ENCODE measurements at regions not wholly inside any gene's neighbourhood (a gene's known extent, or its start where the extent isn't known, plus 50 kb on each side); places are given as distances from the start of the nearest gene placed in this dataset.

DNA sequence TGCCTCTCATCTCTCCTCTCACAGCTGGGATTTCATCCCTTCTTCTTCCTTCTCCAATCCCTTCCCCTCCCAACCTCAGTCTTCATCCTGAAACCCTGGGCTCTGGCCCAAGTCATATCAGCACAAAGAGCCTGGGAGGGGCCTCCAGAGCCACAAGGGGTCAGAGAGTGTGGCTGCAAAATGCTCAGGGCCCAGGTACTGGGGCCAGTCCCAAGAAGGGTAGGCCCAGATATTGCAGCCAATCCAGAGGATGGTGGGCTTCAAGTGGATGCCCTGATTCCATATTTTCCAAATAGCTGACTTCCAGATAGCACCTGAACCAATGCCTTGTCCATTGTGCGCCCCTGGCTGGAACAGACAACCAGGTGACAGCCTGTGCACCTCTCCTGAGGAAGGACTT, 193.9 kb downstream of the MED10 start:
- Histone ChIP-seq H4K91ac (replicated peaks; ENCODE audit: insufficient read length, low read length) (no peak overlapping the region), H3K9ac (replicated peaks in 1 of 4; ENCODE audit: extremely low read depth in 1 of 4, low read depth in 3 of 4, low read length in 3 of 4) (no peak overlapping the region), H2AK5ac (ENCODE audit: low read depth, low read length) (no peak overlapping the region), H2BK12ac (ENCODE audit: low read depth, low read length) (no peak overlapping the region), H4K20me1 (replicated peaks in 1 of 2; ENCODE audit: control insufficient read depth in 1 of 2, insufficient read depth in 2 of 2, low read length in 2 of 2) (peaks cover 0 to 1% of the 10 kb centered on the region in 2 experiments), H3K4ac (replicated peaks; ENCODE audit: insufficient read length, low read depth, low read length) (no peak overlapping the region), H4K8ac (ENCODE audit: extremely low read depth, insufficient read depth, low read length) (no peak overlapping the region), H2BK5ac (ENCODE audit: low read depth, low read length) (no peak overlapping the region), H3K23ac (ENCODE audit: insufficient read length) (no peak overlapping the region), H3K27ac (ENCODE audit: low read depth, low read length) (no peak overlapping the region), H3K4me1 (replicated peaks in 1 of 4; ENCODE audit: control insufficient read depth in 3 of 4, insufficient read depth in 4 of 4, low read length in 3 of 4) (peaks cover 0 to 4% (median 0%) of the 10 kb centered on the region in 4 experiments; a peak in 2 of 7 replicates), H4K5ac (ENCODE audit: insufficient read length, low read depth, low read length) (no peak overlapping the region), H3K4me3 (ENCODE audit: extremely low read depth in 1 of 4, insufficient read depth in 2 of 4, low read depth in 3 of 4, low read length in 4 of 4) (no peak overlapping the region), H3K14ac (ENCODE audit: insufficient read length) (no peak overlapping the region), H3K4me2 (ENCODE audit: insufficient read depth in 1 of 2, low read depth in 2 of 2, low read length in 2 of 2) (no peak overlapping the region), H3K18ac (ENCODE audit: extremely low read depth, low read length) (no peak overlapping the region), H2BK120ac (replicated peaks; ENCODE audit: low read depth, low read length) (no peak overlapping the region), H2BK15ac (ENCODE audit: low read length) (no peak overlapping the region), H3K79me1 (ENCODE audit: low read depth, low read length) (no peaks in the 10 kb centered on the region), H3K23me2 (ENCODE audit: low read depth, low read length) (peaks cover 1% of the 10 kb centered on the region; the same call in 1 of the 2 replicates), H2BK20ac (ENCODE audit: low read length) (no peak overlapping the region), H3K79me2 (ENCODE audit: control insufficient read depth in 1 of 2, insufficient read depth in 2 of 2, low read length in 2 of 2) (no peaks in the 10 kb centered on the region), H3K56ac (replicated peaks; ENCODE audit: insufficient read length, low read depth, low read length) (no peak overlapping the region), H2AFZ (ENCODE audit: low read length) (no peak overlapping the region), H3K9me3 (ENCODE audit: insufficient read depth in 2 of 2, low read depth in 1 of 2, low read length in 1 of 2) (no peaks in the 10 kb centered on the region), H3K36me3 (ENCODE audit: control insufficient read depth in 2 of 4, insufficient read depth in 4 of 4, low read length in 3 of 4) (no peaks in the 10 kb centered on the region), H3K27me3 (replicated peaks in 1 of 4; ENCODE audit: control insufficient read depth in 3 of 4, extremely low read depth in 1 of 4, insufficient read depth in 3 of 4, low read length in 3 of 4) (no peaks in the 10 kb centered on the region; a peak in 1 of 7 replicates)
- no peak for DNase-seq (ENCODE audit: low read depth in 1 of 2, low spot score in 2 of 2)
- CTCF ChIA-PET (ENCODE audit: partially characterized antibody): interaction anchor here (0.6 kb wide), 1 partner anchor 228 kb away, joined by 3 read pairs; no protein-coding TSS in a partner anchor
- POLR2A ChIA-PET (ENCODE audit: partially characterized antibody): no interaction called here
- FAIRE-seq: no peak
- 94% methylated on average over 1 of the region's 1 CpG; no CpG with 5 or more reads in 1 of the 2 experiments for WGBS, 2 experiments (ENCODE audit: extremely low coverage in 1 of 2, insufficient coverage in 1 of 2, insufficient read length in 1 of 2, insufficient replicate concordance in 2 of 2, low coverage in 1 of 2, low lambda C conversion rate in 2 of 2, missing lambda C conversion rate in 1 of 2)
- no peak for TF ChIP-seq POLR2A (IDR thresholded peaks at IDR 0.05; ENCODE audit: control extremely low read depth in 1 of 2, low read depth in 2 of 2, low read length in 2 of 2)
- no peak for TF ChIP-seq CBX5 (IDR thresholded peaks at IDR 0.05; ENCODE audit: low read depth, low read length)
- TF ChIP-seq BACH1 (IDR thresholded peaks at IDR 0.05; ENCODE audit: low read length): no peak
- no peak for TF ChIP-seq FOSL1 (IDR thresholded peaks at IDR 0.05; ENCODE audit: insufficient read depth, low read depth, low read length)
- TF ChIP-seq, protein P1, sequence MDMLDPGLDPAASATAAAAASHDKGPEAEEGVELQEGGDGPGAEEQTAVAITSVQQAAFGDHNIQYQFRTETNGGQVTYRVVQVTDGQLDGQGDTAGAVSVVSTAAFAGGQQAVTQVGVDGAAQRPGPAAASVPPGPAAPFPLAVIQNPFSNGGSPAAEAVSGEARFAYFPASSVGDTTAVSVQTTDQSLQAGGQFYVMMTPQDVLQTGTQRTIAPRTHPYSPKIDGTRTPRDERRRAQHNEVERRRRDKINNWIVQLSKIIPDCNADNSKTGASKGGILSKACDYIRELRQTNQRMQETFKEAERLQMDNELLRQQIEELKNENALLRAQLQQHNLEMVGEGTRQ (IDR thresholded peaks at IDR 0.05; ENCODE audit: low read length): no peak
- no peak for TF ChIP-seq ASH2L (IDR thresholded peaks at IDR 0.05; ENCODE audit: low read length)
- TF ChIP-seq SAP30 (IDR thresholded peaks at IDR 0.05; ENCODE audit: insufficient read depth, insufficient replicate concordance, low read length): no peak
- TF ChIP-seq SP2 (IDR thresholded peaks at IDR 0.05; ENCODE audit: low read length): no peak
- TF ChIP-seq YY1 (IDR thresholded peaks at IDR 0.05; ENCODE audit: low read depth, low read length): no peak
- TF ChIP-seq, protein P2, sequence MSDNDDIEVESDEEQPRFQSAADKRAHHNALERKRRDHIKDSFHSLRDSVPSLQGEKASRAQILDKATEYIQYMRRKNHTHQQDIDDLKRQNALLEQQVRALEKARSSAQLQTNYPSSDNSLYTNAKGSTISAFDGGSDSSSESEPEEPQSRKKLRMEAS (IDR thresholded peaks at IDR 0.05): no peak
- TF ChIP-seq EP300 (IDR thresholded peaks at IDR 0.05; ENCODE audit: borderline replicate concordance in 1 of 2, low read depth in 2 of 2, low read length in 2 of 2): no peak
- no peak for TF ChIP-seq RAD21 (IDR thresholded peaks at IDR 0.05 in 1 of 2, conservative IDR thresholded peaks at IDR 0.05 in 1 of 2; ENCODE audit: low read depth in 2 of 2, low read length in 2 of 2)

Data from H1 (cell line).